Smooth muscle cell (in vitro differentiated cells): ENCODE measurements at regions not wholly inside any gene's neighbourhood (a gene's known extent, or its start where the extent isn't known, plus 50 kb on each side); places are given as distances from the start of the nearest gene placed in this dataset.

ENCODE experiments used
- DNase-seq: peaks from one replicate; lab custom pipeline; 2025; ENCODE audit not compliant: unreplicated experiment; lab: John Stamatoyannopoulos, UW
- H2AFZ ChIP-seq: fragments of 200-600 bp; sonication (generic); 2 replicates; pipeline ENCODE4 v1.6.0; 2016; ENCODE audit warnings: antibody characterized with exemption, low read depth, mild to moderate bottlenecking
- H3F3A ChIP-seq: fragments of 200-600 bp; sonication (generic); 2 replicates; pipeline ENCODE4 v1.6.0; 2017; ENCODE audit warnings: antibody characterized with exemption, low read depth
- H3K27ac ChIP-seq: fragments of 200-600 bp; sonication (generic); 2 replicates; pipeline ENCODE4 v1.5.1; 2016; ENCODE audit warnings: low read depth, mild to moderate bottlenecking
- H3K27me3 ChIP-seq: fragments of 200-600 bp; sonication (generic); 2 replicates; pipeline ENCODE4 v1.6.1; 2016; ENCODE audit warnings: low read depth, mild to moderate bottlenecking
- H3K36me3 ChIP-seq: fragments of 200-600 bp; sonication (generic); 2 replicates; pipeline ENCODE4 v1.5.1; 2016; ENCODE audit warnings: low read depth
- H3K4me1 ChIP-seq: fragments of 200-600 bp; sonication (generic); 2 replicates; pipeline ENCODE4 v1.5.1; 2016; ENCODE audit warnings: low read depth
- H3K4me2 ChIP-seq: fragments of 200-600 bp; sonication (generic); 2 replicates; pipeline ENCODE4 v1.6.0; 2016; ENCODE audit warnings: mild to moderate bottlenecking
- H3K4me3 ChIP-seq: fragments of 200-600 bp; sonication (generic); 2 replicates; pipeline ENCODE4 v1.5.1; 2016; ENCODE audit warnings: mild to moderate bottlenecking
- H3K79me2 ChIP-seq: fragments of 200-600 bp; sonication (generic); 2 replicates; pipeline ENCODE4 v1.6.0; 2016; ENCODE audit warnings: low read depth, mild to moderate bottlenecking
- H3K9ac ChIP-seq: fragments of 200-600 bp; sonication (generic); 2 replicates; pipeline ENCODE4 v1.6.0; 2016; ENCODE audit warnings: low read depth
- H3K9me3 ChIP-seq: fragments of 200-600 bp; sonication (generic); replicated peaks from 2 replicates; pipeline ENCODE4 v1.5.1; 2016; ENCODE audit warnings: low read depth
- H4K20me1 ChIP-seq: fragments of 200-600 bp; sonication (generic); 2 replicates; pipeline ENCODE4 v1.6.0; 2016; ENCODE audit warnings: low read depth
- WGBS: methylation state at CpG from one replicate; pipeline ENCODE4 v1.1.7; 2016; ENCODE audit warnings: low lambda C conversion rate; 5-methylcytosine and 5-hydroxymethylcytosine counted together
- TF ChIP-seq, protein P1 (sequence below): fragments of 200-600 bp; sonication (generic); IDR thresholded peaks from 2 replicates; pipeline ENCODE4 v1.5.1; 2017; ENCODE audit warnings: borderline replicate concordance, mild to moderate bottlenecking, antibody characterized with exemption; ENCODE audit not compliant: insufficient read depth, poor library complexity, severe bottlenecking

- no peak for DNase-seq
Measured at GRCh38 chr1:220991506-220991905, 112.3 kb downstream of the HLX start.

GRCh38 chr1:220991959-220992704, 112.9 kb downstream of the HLX start:
- H3K4me1 ChIP-seq: peaks cover 16% of the 10 kb centered on the region
- DNase-seq: no peak
- peaks cover 25% of the 10 kb centered on the region for H3K27me3 ChIP-seq
- TF ChIP-seq, protein P1, sequence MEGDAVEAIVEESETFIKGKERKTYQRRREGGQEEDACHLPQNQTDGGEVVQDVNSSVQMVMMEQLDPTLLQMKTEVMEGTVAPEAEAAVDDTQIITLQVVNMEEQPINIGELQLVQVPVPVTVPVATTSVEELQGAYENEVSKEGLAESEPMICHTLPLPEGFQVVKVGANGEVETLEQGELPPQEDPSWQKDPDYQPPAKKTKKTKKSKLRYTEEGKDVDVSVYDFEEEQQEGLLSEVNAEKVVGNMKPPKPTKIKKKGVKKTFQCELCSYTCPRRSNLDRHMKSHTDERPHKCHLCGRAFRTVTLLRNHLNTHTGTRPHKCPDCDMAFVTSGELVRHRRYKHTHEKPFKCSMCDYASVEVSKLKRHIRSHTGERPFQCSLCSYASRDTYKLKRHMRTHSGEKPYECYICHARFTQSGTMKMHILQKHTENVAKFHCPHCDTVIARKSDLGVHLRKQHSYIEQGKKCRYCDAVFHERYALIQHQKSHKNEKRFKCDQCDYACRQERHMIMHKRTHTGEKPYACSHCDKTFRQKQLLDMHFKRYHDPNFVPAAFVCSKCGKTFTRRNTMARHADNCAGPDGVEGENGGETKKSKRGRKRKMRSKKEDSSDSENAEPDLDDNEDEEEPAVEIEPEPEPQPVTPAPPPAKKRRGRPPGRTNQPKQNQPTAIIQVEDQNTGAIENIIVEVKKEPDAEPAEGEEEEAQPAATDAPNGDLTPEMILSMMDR: no peak
- no peaks in the 10 kb centered on the region for H3K36me3 ChIP-seq
- H3F3A ChIP-seq: peaks cover 9% of the 10 kb centered on the region
- peak overlapping the region; percentile 74 for H3K4me2 ChIP-seq
- H4K20me1 ChIP-seq: no peaks in the 10 kb centered on the region
- peak overlapping the region; percentile 30 for H3K4me3 ChIP-seq
- H2AFZ ChIP-seq: no peak overlapping the region
- 34% methylated on average over 13 of the region's 13 CpGs for WGBS
- no peak overlapping the region for H3K27ac ChIP-seq
- no peaks in the 10 kb centered on the region for H3K79me2 ChIP-seq
- no peaks in the 10 kb centered on the region for H3K9me3 ChIP-seq
- no peak overlapping the region for H3K9ac ChIP-seq

More at GRCh38 chr1:220991506-220991905, 112.3 kb downstream of the HLX start:
- peaks cover 16% of the 10 kb centered on the region for H3K4me1 ChIP-seq
- no peaks in the 10 kb centered on the region for H3K9me3 ChIP-seq
- H3F3A ChIP-seq: peaks cover 9% of the 10 kb centered on the region
- no peak overlapping the region for H3K27ac ChIP-seq
- H3K4me2 ChIP-seq: peak overlapping the region; percentile 74
- no peak overlapping the region for H3K9ac ChIP-seq
- peaks cover 30% of the 10 kb centered on the region for H3K27me3 ChIP-seq
- H2AFZ ChIP-seq: no peak overlapping the region
- H3K36me3 ChIP-seq: no peaks in the 10 kb centered on the region
- peak overlapping the region; percentile 30 for H3K4me3 ChIP-seq
- H3K79me2 ChIP-seq: no peaks in the 10 kb centered on the region
- WGBS: 68% methylated on average over 4 of the region's 4 CpGs
- TF ChIP-seq, protein P1: no peak
- H4K20me1 ChIP-seq: no peaks in the 10 kb centered on the region

DNA sequence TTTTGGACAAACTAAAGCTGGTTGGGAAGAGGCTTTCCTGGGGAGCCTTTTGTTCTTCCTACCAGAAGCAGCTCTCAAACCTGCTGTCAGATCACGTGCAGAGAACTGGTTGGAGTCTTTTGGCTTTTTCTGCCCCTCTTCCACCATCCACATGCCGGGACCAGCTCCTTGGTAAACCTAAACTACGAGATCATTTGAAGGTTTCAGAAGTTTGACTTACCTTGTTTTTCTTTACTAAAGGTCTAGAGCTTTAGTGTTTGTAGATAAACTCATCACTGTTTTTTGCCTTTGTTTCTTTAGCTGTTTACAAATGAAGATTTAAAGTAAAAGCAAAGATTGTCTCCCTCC, 113.4 kb downstream of the HLX start:
- Histone ChIP-seq H3K27ac (no peak overlapping the region), H3K4me2 (peak overlapping the region; percentile 74), H2AFZ (no peak overlapping the region)

More for the DNA sequence above, 113.4 kb downstream of the HLX start:
- Histone ChIP-seq H3K4me1 (peaks cover 16% of the 10 kb centered on the region), H3K36me3 (no peaks in the 10 kb centered on the region), H4K20me1 (no peaks in the 10 kb centered on the region), H3F3A (peaks cover 9% of the 10 kb centered on the region), H3K9ac (no peak overlapping the region), H3K9me3 (no peaks in the 10 kb centered on the region), H3K4me3 (no peak overlapping the region), H3K79me2 (no peaks in the 10 kb centered on the region), H3K27me3 (peaks cover 25% of the 10 kb centered on the region)
- 75% methylated on average over 3 of the region's 3 CpGs for WGBS
- no peak for DNase-seq
- TF ChIP-seq, protein P1: no peak
